GM23338 (cell line): ENCODE measurements at regions not wholly inside any gene's neighbourhood (a gene's known extent, or its start where the extent isn't known, plus 50 kb on each side); places are given as distances from the start of the nearest gene placed in this dataset.

Experiments used
- ATAC-seq: fragments of 200-7000 bp; cut with Tn5 transposase; 3 replicates; pipeline ENCODE4 v1.9.1; 2020
- DNase-seq: peaks from one replicate; pipeline ENCODE4 v3.0.0-alpha.2; 2015; ENCODE audit warnings: low spot score
- H2AFZ ChIP-seq: fragments of 200-600 bp; sonication (generic); 2 replicates; pipeline ENCODE4 v1.8.0; 2016; ENCODE audit warnings: antibody characterized with exemption, mild to moderate bottlenecking, moderate library complexity
- H3F3A ChIP-seq: fragments of 200-600 bp; sonication (generic); replicated peaks from 2 replicates; pipeline ENCODE4 v1.8.0; 2017; ENCODE audit warnings: antibody characterized with exemption, mixed run types, low read depth
- H3K27ac ChIP-seq: fragments of 200-600 bp; sonication (generic); 2 replicates; pipeline ENCODE4 v1.6.1; 2016; ENCODE audit warnings: low read depth
- H3K27me3 ChIP-seq: fragments of 200-600 bp; sonication (generic); 2 replicates; pipeline ENCODE4 v1.8.0; 2016; ENCODE audit warnings: mild to moderate bottlenecking, mixed run types, moderate library complexity; ENCODE audit not compliant: insufficient read depth
- H3K36me3 ChIP-seq: fragments of 200-600 bp; sonication (generic); 2 replicates; pipeline ENCODE4 v1.8.0; 2016; ENCODE audit warnings: mild to moderate bottlenecking; ENCODE audit not compliant: insufficient read depth
- H3K4me1 ChIP-seq: fragments of 200-600 bp; sonication (generic); 2 replicates; pipeline ENCODE4 v1.8.0; 2016; ENCODE audit warnings: mild to moderate bottlenecking, moderate library complexity; ENCODE audit not compliant: insufficient read depth
- H3K4me2 ChIP-seq: fragments of 200-600 bp; sonication (generic); 2 replicates; pipeline ENCODE4 v1.7.1; 2017; ENCODE audit warnings: mixed run types
- H3K4me3 ChIP-seq: fragments of 200-600 bp; sonication (generic); 2 replicates; pipeline ENCODE4 v1.6.1; 2016; ENCODE audit warnings: mixed run types
- H3K79me2 ChIP-seq: fragments of 200-600 bp; sonication (generic); replicated peaks from 2 replicates; pipeline ENCODE4 v1.8.0; 2017; ENCODE audit warnings: mild to moderate bottlenecking; ENCODE audit not compliant: insufficient read depth
- H3K9me2 ChIP-seq: fragments of 200-600 bp; sonication (generic); 2 replicates; pipeline ENCODE4 v1.8.0; 2017; ENCODE audit not compliant: insufficient read depth
- H4K20me1 ChIP-seq: fragments of 200-600 bp; sonication (generic); replicated peaks from 2 replicates; pipeline ENCODE4 v1.8.0; 2017; ENCODE audit warnings: mild to moderate bottlenecking; ENCODE audit not compliant: insufficient read depth
- H3K27ac Mint-ChIP-seq: 2 replicates; pipeline ENCODE4 v1.8.0; 2020; ENCODE audit warnings: inconsistent platforms, mild to moderate bottlenecking, moderate library complexity, mixed read lengths
- H3K27me3 Mint-ChIP-seq: 3 replicates; pipeline ENCODE4 v1.8.0; 2022; ENCODE audit warnings: low read depth, mild to moderate bottlenecking, moderate library complexity, mixed read lengths, inconsistent platforms; ENCODE audit not compliant: insufficient read depth, poor library complexity
- H3K36me3 Mint-ChIP-seq: 3 replicates; pipeline ENCODE4 v1.8.0; 2021; ENCODE audit warnings: low read depth, mild to moderate bottlenecking, inconsistent platforms, moderate library complexity, mixed read lengths
- H3K4me1 Mint-ChIP-seq: 3 replicates; pipeline ENCODE4 v1.8.0; 2020; ENCODE audit warnings: mild to moderate bottlenecking, inconsistent platforms, mixed read lengths
- H3K4me3 Mint-ChIP-seq: 3 replicates; pipeline ENCODE4 v1.8.0; 2021; ENCODE audit warnings: moderate library complexity, mild to moderate bottlenecking, inconsistent platforms, mixed read lengths
- H3K9me3 Mint-ChIP-seq: 3 replicates; pipeline ENCODE4 v1.8.0; 2020; ENCODE audit warnings: moderate library complexity, mild to moderate bottlenecking, inconsistent platforms, mixed read lengths
- CREB1 ChIP-seq: fragments of 250-450 bp; sonication (Bioruptor Pico); IDR thresholded peaks from 2 replicates; pipeline ENCODE4 v1.5.0; 2020; ENCODE audit warnings: low read depth, mild to moderate bottlenecking, moderate library complexity
- CTCF ChIP-seq, 2 experiments: fragments of 200-600 bp in 1 of 2; sonication (generic) in 1 of 2; conservative IDR thresholded peaks; 2 replicates each; pipeline versions ENCODE4 v1.5.1 to v1.6.1; 2016 to 2017; ENCODE audit warnings: antibody characterized with exemption in 2 of 2, low read depth in 2 of 2, mild to moderate bottlenecking in 2 of 2, moderate library complexity in 1 of 2
- EZH2 ChIP-seq: fragments of 200-600 bp; sonication (generic); IDR thresholded peaks from one replicate; pipeline ENCODE4 v1.8.0; 2017; ENCODE audit warnings: antibody characterized with exemption, mild to moderate bottlenecking, low read depth; ENCODE audit not compliant: unreplicated experiment
- EZH2phosphoT487 ChIP-seq: fragments of 200-600 bp; sonication (generic); IDR thresholded peaks from one replicate; pipeline ENCODE4 v1.8.1; 2018; ENCODE audit warnings: antibody characterized with exemption; ENCODE audit not compliant: unreplicated experiment
- JUNB ChIP-seq: IDR thresholded peaks from one replicate; pipeline ENCODE4 v1.6.1; 2016; ENCODE audit warnings: antibody characterized with exemption; ENCODE audit not compliant: unreplicated experiment
- NANOG ChIP-seq: IDR thresholded peaks from 2 replicates; pipeline ENCODE4 v1.6.1; 2016; ENCODE audit warnings: antibody characterized with exemption, borderline replicate concordance
- POLR2AphosphoS5 ChIP-seq: IDR thresholded peaks from 2 replicates; pipeline ENCODE4 v1.6.1; 2016; ENCODE audit warnings: antibody characterized with exemption, low read depth
- STAT1 ChIP-seq: IDR thresholded peaks from one replicate; pipeline ENCODE4 v1.6.1; 2016; ENCODE audit warnings: antibody characterized with exemption; ENCODE audit not compliant: unreplicated experiment
- ZNF114 ChIP-seq: fragments of 250-450 bp; sonication (Bioruptor Pico); IDR thresholded peaks from 2 replicates; pipeline ENCODE4 v1.5.0; 2020; ENCODE audit warnings: mild to moderate bottlenecking, moderate library complexity
- ZNF331 ChIP-seq: fragments of 250-450 bp; sonication (Bioruptor Pico); IDR thresholded peaks from 2 replicates; pipeline ENCODE4 v1.5.0; 2020; ENCODE audit warnings: low read depth, mild to moderate bottlenecking, moderate library complexity
- TF ChIP-seq, protein P1 (sequence below): IDR thresholded peaks from 2 replicates; pipeline ENCODE4 v1.6.1; 2016; ENCODE audit warnings: antibody characterized with exemption
- TF ChIP-seq, protein P2 (sequence below): IDR thresholded peaks from one replicate; pipeline ENCODE4 v1.6.1; 2018; ENCODE audit warnings: antibody characterized with exemption; ENCODE audit not compliant: unreplicated experiment

- no peaks in the 10 kb centered on the region for H4K20me1 ChIP-seq
- TF ChIP-seq EZH2 (no peak), NANOG (no peak), CTCF (conservative IDR thresholded peaks at IDR 0.05; ENCODE audit: low read depth in 2 of 2) (no peak), CREB1 (CRISPR knock-in tag) (no peak), ZNF331 (CRISPR knock-in tag) (no peak)
- H3K27me3 Mint-ChIP-seq: no peaks in the 10 kb centered on the region
- H3K36me3 ChIP-seq: no peaks in the 10 kb centered on the region
- DNase-seq: no peak
- ATAC-seq: no peak
- no peaks in the 10 kb centered on the region for H3K79me2 ChIP-seq
- no peaks in the 10 kb centered on the region for H3K36me3 Mint-ChIP-seq
- H3K4me2 ChIP-seq: no peak overlapping the region
- no peak overlapping the region for H3K4me3 Mint-ChIP-seq
- H3K27me3 ChIP-seq: no peaks in the 10 kb centered on the region
- no peak overlapping the region for H3K27ac Mint-ChIP-seq
- no peaks in the 10 kb centered on the region for H3F3A ChIP-seq
- no peak overlapping the region for H2AFZ ChIP-seq
- no peaks in the 10 kb centered on the region for H3K9me2 ChIP-seq
- H3K4me1 ChIP-seq: no peaks in the 10 kb centered on the region
- peaks cover 6% of the 10 kb centered on the region; the same call in 1 of the 3 replicates for H3K4me1 Mint-ChIP-seq
- no peak overlapping the region for H3K27ac ChIP-seq
- no peak overlapping the region for H3K4me3 ChIP-seq
- H3K9me3 Mint-ChIP-seq: no peaks in the 10 kb centered on the region
These were observed 135.8 kb upstream of the DSEL start for GRCh38 chr18:67652288-67652687.

GRCh38 chr18:67651438-67651837, 134.9 kb upstream of the DSEL start:
- H3K36me3 Mint-ChIP-seq: no peaks in the 10 kb centered on the region
- H4K20me1 ChIP-seq: no peaks in the 10 kb centered on the region
- H3K4me2 ChIP-seq: no peak overlapping the region
- 0 out of 2 replicates have a peak overlapping the region, but pooled peaks have one; percentile 1 for H3K27ac Mint-ChIP-seq
- no peak overlapping the region for H3K4me3 Mint-ChIP-seq
- no peaks in the 10 kb centered on the region for H3K79me2 ChIP-seq
- no peaks in the 10 kb centered on the region for H3K27me3 ChIP-seq
- no peaks in the 10 kb centered on the region for H3K36me3 ChIP-seq
- peaks cover 6% of the 10 kb centered on the region; the same call in 1 of the 3 replicates for H3K4me1 Mint-ChIP-seq
- H3K9me2 ChIP-seq: no peaks in the 10 kb centered on the region
- H3K9me3 Mint-ChIP-seq: no peaks in the 10 kb centered on the region
- peak overlapping the region; percentile 92 for H2AFZ ChIP-seq
- no peaks in the 10 kb centered on the region for H3K4me1 ChIP-seq
- ATAC-seq (peak; percentile 37; the same call in 1 of the 3 replicates), DNase-seq (no peak)
- H3K4me3 ChIP-seq: no peak overlapping the region
- H3F3A ChIP-seq: no peaks in the 10 kb centered on the region
- H3K27me3 Mint-ChIP-seq: no peaks in the 10 kb centered on the region
- no peak overlapping the region for H3K27ac ChIP-seq
- TF ChIP-seq EZH2phosphoT487: no peak
- TF ChIP-seq ZNF331 (CRISPR knock-in tag): no peak
- TF ChIP-seq NANOG: no peak
- no peak for TF ChIP-seq POLR2AphosphoS5
- no peak for TF ChIP-seq STAT1
- no peak for TF ChIP-seq EZH2
- no peak for TF ChIP-seq ZNF114 (CRISPR knock-in tag)
- TF ChIP-seq, protein P1, sequence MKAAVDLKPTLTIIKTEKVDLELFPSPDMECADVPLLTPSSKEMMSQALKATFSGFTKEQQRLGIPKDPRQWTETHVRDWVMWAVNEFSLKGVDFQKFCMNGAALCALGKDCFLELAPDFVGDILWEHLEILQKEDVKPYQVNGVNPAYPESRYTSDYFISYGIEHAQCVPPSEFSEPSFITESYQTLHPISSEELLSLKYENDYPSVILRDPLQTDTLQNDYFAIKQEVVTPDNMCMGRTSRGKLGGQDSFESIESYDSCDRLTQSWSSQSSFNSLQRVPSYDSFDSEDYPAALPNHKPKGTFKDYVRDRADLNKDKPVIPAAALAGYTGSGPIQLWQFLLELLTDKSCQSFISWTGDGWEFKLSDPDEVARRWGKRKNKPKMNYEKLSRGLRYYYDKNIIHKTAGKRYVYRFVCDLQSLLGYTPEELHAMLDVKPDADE: no peak
- no peak for TF ChIP-seq JUNB
- no peak for TF ChIP-seq CTCF (conservative IDR thresholded peaks at IDR 0.05; ENCODE audit: low read depth in 2 of 2)
- TF ChIP-seq, protein P2, sequence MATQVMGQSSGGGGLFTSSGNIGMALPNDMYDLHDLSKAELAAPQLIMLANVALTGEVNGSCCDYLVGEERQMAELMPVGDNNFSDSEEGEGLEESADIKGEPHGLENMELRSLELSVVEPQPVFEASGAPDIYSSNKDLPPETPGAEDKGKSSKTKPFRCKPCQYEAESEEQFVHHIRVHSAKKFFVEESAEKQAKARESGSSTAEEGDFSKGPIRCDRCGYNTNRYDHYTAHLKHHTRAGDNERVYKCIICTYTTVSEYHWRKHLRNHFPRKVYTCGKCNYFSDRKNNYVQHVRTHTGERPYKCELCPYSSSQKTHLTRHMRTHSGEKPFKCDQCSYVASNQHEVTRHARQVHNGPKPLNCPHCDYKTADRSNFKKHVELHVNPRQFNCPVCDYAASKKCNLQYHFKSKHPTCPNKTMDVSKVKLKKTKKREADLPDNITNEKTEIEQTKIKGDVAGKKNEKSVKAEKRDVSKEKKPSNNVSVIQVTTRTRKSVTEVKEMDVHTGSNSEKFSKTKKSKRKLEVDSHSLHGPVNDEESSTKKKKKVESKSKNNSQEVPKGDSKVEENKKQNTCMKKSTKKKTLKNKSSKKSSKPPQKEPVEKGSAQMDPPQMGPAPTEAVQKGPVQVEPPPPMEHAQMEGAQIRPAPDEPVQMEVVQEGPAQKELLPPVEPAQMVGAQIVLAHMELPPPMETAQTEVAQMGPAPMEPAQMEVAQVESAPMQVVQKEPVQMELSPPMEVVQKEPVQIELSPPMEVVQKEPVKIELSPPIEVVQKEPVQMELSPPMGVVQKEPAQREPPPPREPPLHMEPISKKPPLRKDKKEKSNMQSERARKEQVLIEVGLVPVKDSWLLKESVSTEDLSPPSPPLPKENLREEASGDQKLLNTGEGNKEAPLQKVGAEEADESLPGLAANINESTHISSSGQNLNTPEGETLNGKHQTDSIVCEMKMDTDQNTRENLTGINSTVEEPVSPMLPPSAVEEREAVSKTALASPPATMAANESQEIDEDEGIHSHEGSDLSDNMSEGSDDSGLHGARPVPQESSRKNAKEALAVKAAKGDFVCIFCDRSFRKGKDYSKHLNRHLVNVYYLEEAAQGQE: no peak
